Esophagus muscularis mucosa (tissue), 4 donors: ENCODE measurements at regions not wholly inside any gene's neighbourhood (a gene's known extent, or its start where the extent isn't known, plus 50 kb on each side); places are given as distances from the start of the nearest gene placed in this dataset.
A peak's percentile ranks its signal among the peaks of the same experiment; 100 is the strongest.

ENCODE experiments used
- DNase-seq: peaks from one replicate; pipeline ENCODE4 v3.0.0-alpha.2; 2017; ENCODE audit errors: extremely low spot score
- H3K27ac ChIP-seq, 4 donors: fragments of 200-600 bp; sonication (generic); replicated peaks in 1 of 4; 1 replicate in 3 of 4; 2 replicates in 1 of 4; pipeline ENCODE4 v1.5.1; 2016 to 2019; ENCODE audit warnings: mild to moderate bottlenecking in 1 of 4
- H3K27me3 ChIP-seq, 4 donors: fragments of 200-600 bp; sonication (generic); one replicate each; pipeline versions ENCODE4 v1.5.1 to v1.6.0; 2016 to 2019
- H3K36me3 ChIP-seq, 4 donors: fragments of 200-600 bp; sonication (generic); one replicate each; pipeline ENCODE4 v1.5.1; 2016 to 2019
- H3K4me1 ChIP-seq, 4 donors: fragments of 200-600 bp; sonication (generic); one replicate each; pipeline ENCODE4 v1.5.1; 2016 to 2019
- H3K4me3 ChIP-seq, 4 donors: fragments of 200-600 bp; sonication (generic); 1 replicate in 2 of 4; 2 replicates in 2 of 4; pipeline ENCODE4 v1.5.1; 2016 to 2019; ENCODE audit warnings: mild to moderate bottlenecking in 4 of 4, moderate library complexity in 1 of 4
- H3K9me3 ChIP-seq, 4 donors: fragments of 200-600 bp; sonication (generic); 1 replicate in 3 of 4; 2 replicates in 1 of 4; pipeline ENCODE4 v1.5.1; 2016 to 2019
- EP300 ChIP-seq: sonication (generic); formaldehyde crosslinking; IDR thresholded peaks from one replicate; pipeline ENCODE4 v1.6.1; 2017; ENCODE audit warnings: antibody characterized with exemption
- POLR2A ChIP-seq: fragments of 450-650 bp; IDR thresholded peaks from one replicate; pipeline ENCODE4 v1.6.1; 2017; ENCODE audit warnings: antibody characterized with exemption, moderate library complexity, mild to moderate bottlenecking, low read depth
- POLR2AphosphoS5 ChIP-seq, 2 donors: sonication (generic); formaldehyde crosslinking; IDR thresholded peaks; one replicate each; pipeline ENCODE4 v1.6.1; 2017; ENCODE audit warnings: antibody characterized with exemption in 2 of 2
- WGBS: methylation state at CpG from one replicate; pipeline ENCODE4 v1.1.5; 2018; 5-methylcytosine and 5-hydroxymethylcytosine counted together
- intact Hi-C: fragments of 100-400 bp; cut with DNase I; formaldehyde crosslinking; loops from one replicate; pipeline ENCODE4 v1.15.1; 2023
- TF ChIP-seq, protein P1 (sequence below), 3 experiments: fragments of 200-600 bp in 2 of 3; fragments of 450-650 bp in 1 of 3; sonication (generic) in 2 of 3; IDR thresholded peaks; one replicate each; pipeline ENCODE4 v1.5.1; 2017 to 2019; ENCODE audit warnings: antibody characterized with exemption in 3 of 3, mild to moderate bottlenecking in 2 of 3, moderate library complexity in 1 of 3

DNA sequence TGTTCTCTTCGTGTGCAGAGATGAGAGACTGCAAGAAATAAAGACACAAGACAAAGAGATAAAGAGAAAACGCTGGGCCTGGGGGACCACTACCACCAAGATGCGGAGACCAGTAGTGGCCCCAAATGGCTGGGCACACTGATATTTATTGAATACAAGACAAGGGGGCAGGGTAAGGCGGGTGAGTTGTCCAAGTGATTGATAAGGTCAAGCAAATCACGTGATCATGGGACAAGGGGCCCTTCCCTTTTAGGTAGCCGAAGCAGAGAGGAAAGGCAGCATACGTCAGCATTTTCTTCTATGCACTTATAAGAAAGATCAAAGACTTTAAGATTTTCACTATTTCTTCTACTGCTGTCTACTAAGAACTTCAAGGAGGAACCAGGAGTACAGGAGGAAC, 762.1 kb downstream of the TNS3 start:
- WGBS, result 95% methylated on average over 7 of the region's 7 CpGs
- H3K27ac ChIP-seq, result no peak overlapping the region
- H3K4me3 ChIP-seq, result no peak overlapping the region
- TF ChIP-seq POLR2A (no peak), EP300 (no peak), POLR2AphosphoS5 (IDR thresholded peaks at IDR 0.05) (no peak)
- TF ChIP-seq, protein P1, sequence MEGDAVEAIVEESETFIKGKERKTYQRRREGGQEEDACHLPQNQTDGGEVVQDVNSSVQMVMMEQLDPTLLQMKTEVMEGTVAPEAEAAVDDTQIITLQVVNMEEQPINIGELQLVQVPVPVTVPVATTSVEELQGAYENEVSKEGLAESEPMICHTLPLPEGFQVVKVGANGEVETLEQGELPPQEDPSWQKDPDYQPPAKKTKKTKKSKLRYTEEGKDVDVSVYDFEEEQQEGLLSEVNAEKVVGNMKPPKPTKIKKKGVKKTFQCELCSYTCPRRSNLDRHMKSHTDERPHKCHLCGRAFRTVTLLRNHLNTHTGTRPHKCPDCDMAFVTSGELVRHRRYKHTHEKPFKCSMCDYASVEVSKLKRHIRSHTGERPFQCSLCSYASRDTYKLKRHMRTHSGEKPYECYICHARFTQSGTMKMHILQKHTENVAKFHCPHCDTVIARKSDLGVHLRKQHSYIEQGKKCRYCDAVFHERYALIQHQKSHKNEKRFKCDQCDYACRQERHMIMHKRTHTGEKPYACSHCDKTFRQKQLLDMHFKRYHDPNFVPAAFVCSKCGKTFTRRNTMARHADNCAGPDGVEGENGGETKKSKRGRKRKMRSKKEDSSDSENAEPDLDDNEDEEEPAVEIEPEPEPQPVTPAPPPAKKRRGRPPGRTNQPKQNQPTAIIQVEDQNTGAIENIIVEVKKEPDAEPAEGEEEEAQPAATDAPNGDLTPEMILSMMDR (IDR thresholded peaks at IDR 0.05), result no peak
- H3K9me3 ChIP-seq, result peaks cover 0 to 11% (median 7%) of the 10 kb centered on the region in 4 donors
- no peaks in the 10 kb centered on the region for H3K36me3 ChIP-seq
- intact Hi-C loops, result no loop called here
- H3K4me1 ChIP-seq, result no peaks in the 10 kb centered on the region
- H3K27me3 ChIP-seq, result no peaks in the 10 kb centered on the region
- DNase-seq, result no peak

DNA sequence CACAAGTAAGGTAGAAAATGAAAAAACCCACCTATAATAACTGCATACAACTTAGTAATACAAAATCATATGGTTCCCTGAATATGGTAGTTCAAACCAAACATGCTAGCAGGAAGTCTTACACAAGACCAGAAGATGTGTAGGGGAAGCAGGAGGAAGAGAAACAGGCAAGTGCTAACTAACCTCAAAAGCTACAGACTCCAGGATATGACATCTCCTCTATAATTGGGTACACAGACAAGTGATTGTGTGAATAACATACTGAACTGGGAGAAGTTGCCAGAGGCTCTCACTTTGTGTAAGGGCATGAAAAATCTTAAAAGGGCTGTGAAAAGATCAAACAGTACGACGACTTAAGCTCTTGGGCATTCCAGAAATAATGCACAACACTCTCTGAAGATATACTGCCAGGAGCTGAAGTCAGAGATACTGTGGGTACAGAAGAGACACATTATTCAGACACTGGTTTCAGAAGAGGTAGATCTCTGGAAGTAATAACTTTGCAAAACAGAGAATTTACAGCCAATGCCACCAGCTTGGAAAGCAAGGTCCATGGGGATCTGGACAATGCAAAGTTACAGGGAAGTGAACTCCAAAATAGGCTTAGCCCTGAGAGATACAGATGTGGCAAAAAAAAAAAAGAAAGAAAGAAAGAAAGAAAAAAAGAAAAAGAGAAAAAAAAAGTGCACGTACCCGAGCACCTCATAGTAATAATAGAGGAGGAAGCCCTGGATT, 767.2 kb downstream of the TNS3 start:
- Histone ChIP-seq H3K27me3 (no peaks in the 10 kb centered on the region), H3K4me1 (peaks cover 7 to 10% (median 9%) of the 10 kb centered on the region in 4 donors), H3K4me3 (no peak overlapping the region), H3K27ac (no peak overlapping the region), H3K9me3 (peaks cover 0 to 11% (median 2%) of the 10 kb centered on the region in 4 donors), H3K36me3 (no peaks in the 10 kb centered on the region)
- TF ChIP-seq EP300, result no peak
- TF ChIP-seq, protein P1 (IDR thresholded peaks at IDR 0.05), result no peak
- TF ChIP-seq POLR2AphosphoS5 (IDR thresholded peaks at IDR 0.05), result no peak
- TF ChIP-seq POLR2A, result no peak
- WGBS, result 75% methylated on average over 4 of the region's 4 CpGs
- DNase-seq, result no peak
- intact Hi-C loops, result no loop called here

DNA sequence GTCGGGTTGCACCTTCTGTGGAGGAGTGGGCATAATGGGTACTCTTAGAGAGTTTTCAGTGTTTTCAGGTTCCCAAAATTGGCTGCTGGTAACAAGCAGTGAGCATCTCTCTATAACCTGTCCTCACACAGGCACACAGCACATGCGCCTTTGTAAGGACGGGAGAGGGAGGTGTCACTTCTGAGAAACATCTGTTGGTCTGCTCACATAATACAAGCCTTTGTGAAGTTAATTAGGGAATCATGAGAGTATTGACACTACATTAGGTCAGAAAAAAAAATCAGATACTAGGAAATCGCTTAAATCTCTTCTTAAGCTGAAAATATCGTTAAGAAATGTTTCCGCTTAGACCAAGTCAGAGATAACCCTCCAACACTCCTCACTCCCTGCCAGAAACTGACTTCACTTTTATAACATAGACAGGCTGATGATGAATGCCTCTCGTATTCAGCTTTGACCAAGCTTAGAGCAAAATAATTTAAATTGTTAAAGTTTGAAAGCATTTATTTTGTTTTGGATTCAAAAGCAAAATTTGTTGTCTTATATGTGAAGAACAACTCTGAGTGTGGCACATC, 769.7 kb downstream of the TNS3 start:
- WGBS, result 71% methylated on average over 7 of the region's 7 CpGs
- no peak for TF ChIP-seq POLR2A
- TF ChIP-seq POLR2AphosphoS5 (IDR thresholded peaks at IDR 0.05), result no peak
- no peak for TF ChIP-seq EP300
- TF ChIP-seq, protein P1 (IDR thresholded peaks at IDR 0.05), result no peak
- Histone ChIP-seq H3K27me3 (no peaks in the 10 kb centered on the region), H3K4me1 (peaks cover 7 to 10% (median 9%) of the 10 kb centered on the region in 4 donors), H3K9me3 (peaks cover 0 to 10% (median 2%) of the 10 kb centered on the region in 4 donors), H3K27ac (no peak overlapping the region), H3K36me3 (no peaks in the 10 kb centered on the region), H3K4me3 (no peak overlapping the region)
- intact Hi-C loops, result no loop called here
- DNase-seq, result no peak

DNA sequence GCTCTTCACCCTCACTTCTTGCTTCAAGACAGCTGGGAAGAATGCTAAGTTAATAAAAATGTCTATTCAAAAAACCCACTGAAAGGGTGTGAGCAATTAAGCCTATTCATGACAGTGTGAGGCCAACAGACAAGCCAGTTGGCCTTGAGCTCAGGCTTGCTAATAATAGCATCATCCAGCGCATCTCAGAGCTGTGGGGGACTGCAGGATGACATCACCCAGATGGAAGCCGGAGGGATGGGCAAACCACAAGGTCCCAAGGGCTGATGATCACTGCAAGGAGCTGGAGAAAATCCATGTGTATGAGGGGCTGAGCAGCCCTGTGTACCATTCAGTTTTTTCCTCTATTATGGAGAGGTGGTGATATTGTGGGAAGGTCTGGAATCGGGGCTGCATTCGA, 770.4 kb downstream of the TNS3 start:
- no peak overlapping the region for H3K27ac ChIP-seq

More for the DNA sequence above, 770.4 kb downstream of the TNS3 start:
- Histone ChIP-seq H3K4me3 (no peak overlapping the region), H3K27me3 (no peaks in the 10 kb centered on the region), H3K9me3 (peaks cover 0 to 3% (median 0%) of the 10 kb centered on the region in 4 donors), H3K36me3 (no peaks in the 10 kb centered on the region), H3K4me1 (peaks cover 7 to 10% (median 9%) of the 10 kb centered on the region in 4 donors)
- DNase-seq, result no peak
- TF ChIP-seq, protein P1 (IDR thresholded peaks at IDR 0.05), result no peak
- no peak for TF ChIP-seq POLR2A
- no peak for TF ChIP-seq EP300
- TF ChIP-seq POLR2AphosphoS5 (IDR thresholded peaks at IDR 0.05), result peak in 1 of 2 donors; percentile 37
- WGBS, result 38% methylated on average over 4 of the region's 4 CpGs
- intact Hi-C loops, result no loop called here
